GM12892 (cell line): ENCODE measurements at regions not wholly inside any gene's neighbourhood (a gene's known extent, or its start where the extent isn't known, plus 50 kb on each side); places are given as distances from the start of the nearest gene placed in this dataset.
"Not testable (repeated sequence)": the region's sequence is repeated elsewhere in the genome, so short reads cannot be mapped to it uniquely, and the experiment has no call there.

ENCODE experiments used
- DNase-seq: peaks from one replicate; pipeline ENCODE4 v3.0.0; 2011; ENCODE audit not compliant: insufficient read length
- FAIRE-seq: peaks from 2 replicates; lab custom pipeline; 2011; peaks lifted over from hg19 to GRCh38; lab: Jason Lieb, UNC
- POLR2A ChIP-seq: IDR thresholded peaks from 2 replicates; pipeline ENCODE4 v1.6.1; 2011; ENCODE audit warnings: low read depth, low read length, control low read depth
- POLR2AphosphoS5 ChIP-seq: IDR thresholded peaks from 2 replicates; pipeline ENCODE4 v1.6.1; 2011; ENCODE audit warnings: low read depth, low read length, control low read depth
- TAF1 ChIP-seq: IDR thresholded peaks from 2 replicates; pipeline ENCODE4 v1.6.1; 2011; ENCODE audit warnings: low read depth, mild to moderate bottlenecking, control low read depth, low read length, borderline replicate concordance

- TF ChIP-seq POLR2A (no peak), TAF1 (no peak), POLR2AphosphoS5 (no peak)
- no peak for DNase-seq
- FAIRE-seq = no peak
These were observed 294.8 kb downstream of the TSHZ3 start for GRCh38 chr19:31054430-31054829.

GRCh38 chr19:31049431-31049830, 299.8 kb downstream of the TSHZ3 start:
- no peak for FAIRE-seq
- TF ChIP-seq TAF1 (no peak), POLR2AphosphoS5 (no peak), POLR2A (no peak)
- no peak for DNase-seq

GRCh38 chr19:31046024-31046423, 303.2 kb downstream of the TSHZ3 start:
- no peak for DNase-seq
- TF ChIP-seq POLR2AphosphoS5 (no peak), TAF1 (no peak), POLR2A (no peak)
- FAIRE-seq = no peak

GRCh38 chr19:31041461-31041860, 307.8 kb downstream of the TSHZ3 start:
- no peak for TF ChIP-seq POLR2AphosphoS5
- no peak for TF ChIP-seq TAF1
- no peak for TF ChIP-seq POLR2A
- no peak for DNase-seq
- FAIRE-seq = no peak

- no peak for TF ChIP-seq POLR2A
- TF ChIP-seq TAF1 = no peak
- TF ChIP-seq POLR2AphosphoS5 = no peak
- no peak for FAIRE-seq
These were observed 310.1 kb downstream of the TSHZ3 start for GRCh38 chr19:31039151-31039550.

GRCh38 chr19:31037286-31037980, 311.8 kb downstream of the TSHZ3 start:
- TF ChIP-seq TAF1 (no peak), POLR2AphosphoS5 (no peak), POLR2A (no peak)
- FAIRE-seq (no peak), DNase-seq (no peak)

More at GRCh38 chr19:31039151-31039550, 310.1 kb downstream of the TSHZ3 start:
- no peak for DNase-seq

GRCh38 chr19:31031455-31031854, 317.8 kb downstream of the TSHZ3 start:
- DNase-seq, FAIRE-seq: not testable (repeated sequence)

- TF ChIP-seq POLR2AphosphoS5 (no peak), POLR2A (no peak), TAF1 (no peak)
- FAIRE-seq = no peak
- DNase-seq = no peak
These were observed 326.2 kb downstream of the TSHZ3 start for GRCh38 chr19:31023038-31023437.

GRCh38 chr19:31018936-31019335, 330.3 kb downstream of the TSHZ3 start:
- DNase-seq = no peak
- FAIRE-seq = no peak
- TF ChIP-seq POLR2A (no peak), TAF1 (no peak)

GRCh38 chr19:31015778-31016177, 333.5 kb downstream of the TSHZ3 start:
- TF ChIP-seq POLR2AphosphoS5 (no peak), POLR2A (no peak), TAF1 (no peak)
- DNase-seq (no peak), FAIRE-seq (no peak)

GRCh38 chr19:31014668-31015067, 334.6 kb downstream of the TSHZ3 start:
- FAIRE-seq = no peak
- no peak for DNase-seq
- TF ChIP-seq POLR2AphosphoS5 = no peak
- TF ChIP-seq POLR2A = no peak
- TF ChIP-seq TAF1 = no peak

- FAIRE-seq (no peak), DNase-seq (no peak)
- TF ChIP-seq POLR2AphosphoS5 = no peak
- TF ChIP-seq POLR2A = no peak
- no peak for TF ChIP-seq TAF1
These were observed 335.7 kb downstream of the TSHZ3 start for GRCh38 chr19:31013384-31014020.
